GM18519 (cell line): ENCODE measurements at regions not wholly inside any gene's neighbourhood (a gene's known extent, or its start where the extent isn't known, plus 50 kb on each side); places are given as distances from the start of the nearest gene placed in this dataset.
"Not testable (repeated sequence)": the region's sequence is repeated elsewhere in the genome, so short reads cannot be mapped to it uniquely, and the experiment has no call there.

Experiments
- ATAC-seq: cut with Tn5 transposase; IDR thresholded peaks from one replicate; pipeline ENCODE4 v1.9.1; 2021; ENCODE audit warnings: mild to moderate bottlenecking, moderate library complexity; ENCODE audit not compliant: unreplicated experiment, low FRiP score

DNA sequence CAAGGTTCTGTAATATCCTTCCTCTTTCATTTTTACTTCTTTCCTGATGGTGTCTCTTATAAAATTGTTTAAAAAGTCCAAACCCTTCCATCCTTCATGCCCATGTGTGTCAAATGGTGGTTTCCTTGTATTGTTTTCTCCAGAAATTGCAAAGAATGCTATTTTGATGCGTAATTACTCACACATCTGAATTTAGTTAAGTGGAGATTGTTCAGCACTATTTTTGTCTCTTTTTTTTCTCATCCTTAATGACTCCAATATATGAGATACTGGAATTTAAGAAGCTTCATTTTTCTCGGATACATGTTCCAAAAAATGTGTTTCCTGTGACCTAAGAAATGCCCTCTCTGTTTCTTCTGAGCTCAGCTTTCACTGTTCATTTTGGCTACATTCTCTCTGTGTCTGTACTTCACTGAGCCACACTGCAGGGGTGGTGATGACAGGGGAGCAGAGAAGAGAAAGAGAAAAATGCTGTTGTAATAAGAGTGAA lies 799.8 kb downstream of the DIPK2A start:
- ATAC-seq: no peak

DNA sequence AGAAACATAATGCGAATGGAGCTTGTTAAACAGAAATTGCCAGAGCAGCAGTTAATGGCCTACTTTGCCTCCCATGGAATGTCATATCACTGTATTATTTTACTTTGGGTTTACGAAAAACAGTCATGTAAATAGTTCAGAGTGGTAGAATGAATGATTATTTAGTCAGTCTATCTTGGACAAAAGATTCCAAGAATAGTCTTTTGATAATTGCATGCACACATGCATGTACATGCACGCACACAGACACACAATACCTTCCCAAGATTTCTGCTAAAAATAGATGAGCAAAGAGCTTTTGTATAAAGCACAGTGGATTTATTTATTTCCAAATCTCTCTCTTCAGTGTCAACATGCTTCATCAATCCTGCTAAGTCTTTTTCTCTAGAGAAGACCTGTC lies 800.7 kb downstream of the DIPK2A start:
- ATAC-seq: no peak

GRCh38 chr3:144773350-144773749 lies 801.7 kb downstream of the DIPK2A start:
- no peak for ATAC-seq

- ATAC-seq: no peak
Measured at GRCh38 chr3:144774897-144775296, 803.3 kb downstream of the DIPK2A start.

DNA sequence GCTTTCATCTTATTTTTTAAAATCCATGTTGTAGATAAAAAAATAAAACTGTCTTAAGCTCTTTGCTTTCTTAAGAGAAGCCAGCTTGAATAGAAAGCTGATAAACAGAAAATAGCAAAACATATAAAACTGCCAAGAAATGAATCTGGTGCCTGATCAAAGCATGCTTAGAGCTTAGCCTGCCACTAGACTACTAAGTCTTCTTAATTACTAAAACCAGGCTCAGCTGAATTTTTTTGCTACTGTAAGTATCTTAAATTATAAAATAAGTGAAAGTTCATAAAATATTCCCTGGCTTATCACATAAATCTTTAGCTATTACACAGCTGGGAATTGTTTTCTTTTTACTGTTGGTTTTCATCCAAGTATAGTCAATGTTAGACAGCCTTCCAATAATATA lies 803.9 kb downstream of the DIPK2A start:
- no peak for ATAC-seq

GRCh38 chr3:144777906-144778305 lies 806.3 kb downstream of the DIPK2A start:
- ATAC-seq: no peak

GRCh38 chr3:144791034-144791433 lies 819.4 kb downstream of the DIPK2A start:
- no peak for ATAC-seq

DNA sequence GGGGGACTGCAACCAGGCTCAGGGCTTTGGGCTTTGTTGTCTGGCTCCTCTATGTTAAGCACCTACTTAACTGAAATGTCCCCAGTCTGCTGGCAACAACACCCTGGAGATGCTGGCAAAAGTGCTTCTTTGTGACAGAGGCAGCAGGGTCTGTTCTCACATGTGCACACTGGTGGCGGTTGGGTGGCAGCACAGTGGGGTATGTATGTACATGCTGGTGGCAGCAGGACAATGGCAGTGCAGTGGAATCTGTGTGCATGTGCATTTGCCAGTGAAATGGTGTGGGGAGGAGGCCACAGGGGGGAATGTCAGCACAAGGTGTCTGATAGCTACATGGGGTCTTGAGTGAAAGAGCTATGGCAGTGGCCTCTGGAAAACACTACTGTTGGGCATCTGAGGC lies 830.3 kb downstream of the DIPK2A start:
- no peak for ATAC-seq

DNA sequence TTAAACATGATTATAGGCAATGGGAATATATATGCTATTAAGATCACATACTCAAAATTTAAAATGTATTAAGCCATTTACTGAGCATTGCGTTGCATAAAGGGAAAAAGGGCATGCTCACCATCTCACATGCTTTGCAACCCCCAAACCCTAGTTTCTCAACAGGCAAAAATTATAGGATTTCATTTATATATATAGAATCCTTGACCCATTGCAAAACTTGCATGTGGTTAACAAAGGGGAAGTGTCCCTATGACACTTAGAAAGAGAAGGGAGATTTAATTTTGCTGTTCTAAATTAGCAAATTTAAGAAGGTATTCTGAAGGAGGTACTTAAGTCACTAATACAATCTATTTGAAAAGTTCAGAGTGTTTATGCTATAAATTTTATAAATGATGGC lies 837.8 kb downstream of the DIPK2A start:
- no peak for ATAC-seq

DNA sequence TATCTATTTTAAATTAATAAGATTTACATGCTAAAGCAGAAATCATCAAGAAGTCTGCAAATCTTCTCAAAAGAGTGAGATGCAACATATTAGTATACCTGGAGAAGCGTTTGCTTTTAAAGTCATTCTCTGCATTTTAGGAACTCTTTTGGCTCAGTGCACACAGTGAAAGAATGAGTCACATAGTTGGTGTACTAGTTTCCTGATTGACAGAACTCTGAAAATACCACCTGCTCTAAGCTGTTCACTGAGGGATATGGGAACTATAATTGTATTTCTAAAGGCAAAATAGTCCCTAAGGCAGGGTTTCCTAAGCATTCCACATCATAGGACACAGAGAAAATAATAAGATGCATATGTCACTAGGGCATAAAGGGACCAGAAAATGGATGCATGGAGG lies 838.5 kb downstream of the DIPK2A start:
- peak; percentile 97 for ATAC-seq

DNA sequence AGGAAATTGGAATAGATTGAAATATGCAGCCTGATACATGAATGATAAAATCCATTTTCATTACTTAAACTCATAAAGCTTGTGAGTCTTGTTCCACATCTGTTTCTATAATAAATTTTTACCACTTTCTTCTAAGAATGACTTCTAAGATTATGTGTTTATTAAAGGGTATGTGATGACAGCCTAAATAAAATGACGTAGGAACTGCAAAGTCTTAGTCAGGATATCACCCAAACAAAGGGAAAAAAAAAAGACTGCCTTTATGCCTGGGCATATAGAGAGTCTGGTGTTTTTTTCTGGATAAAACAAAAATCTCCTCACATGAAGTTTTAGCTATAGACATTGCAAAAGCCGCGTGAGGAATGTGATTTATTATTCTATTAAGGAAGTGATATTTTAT lies 844.0 kb downstream of the DIPK2A start:
- no peak for ATAC-seq

DNA sequence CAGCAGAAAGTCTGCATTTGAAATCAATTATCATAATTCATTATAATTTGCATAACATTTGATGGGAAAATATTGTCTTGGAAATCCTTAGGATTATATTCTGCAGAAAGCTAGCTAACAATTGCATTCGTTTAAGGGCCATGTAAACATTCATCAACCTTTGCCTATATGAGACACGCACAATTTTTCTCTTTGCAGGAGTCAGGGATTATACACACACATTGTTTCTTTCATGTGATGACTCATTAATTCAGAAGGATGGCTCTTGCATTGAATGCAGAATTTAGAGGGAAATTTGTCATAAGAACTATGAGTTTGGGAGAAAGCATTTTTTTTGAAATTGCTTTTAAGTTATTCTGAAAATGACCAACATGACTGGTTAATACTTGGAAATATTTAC lies 844.7 kb downstream of the DIPK2A start:
- no peak for ATAC-seq

- no peak for ATAC-seq
Measured at GRCh38 chr3:144818973-144819372, 847.4 kb downstream of the DIPK2A start.

DNA sequence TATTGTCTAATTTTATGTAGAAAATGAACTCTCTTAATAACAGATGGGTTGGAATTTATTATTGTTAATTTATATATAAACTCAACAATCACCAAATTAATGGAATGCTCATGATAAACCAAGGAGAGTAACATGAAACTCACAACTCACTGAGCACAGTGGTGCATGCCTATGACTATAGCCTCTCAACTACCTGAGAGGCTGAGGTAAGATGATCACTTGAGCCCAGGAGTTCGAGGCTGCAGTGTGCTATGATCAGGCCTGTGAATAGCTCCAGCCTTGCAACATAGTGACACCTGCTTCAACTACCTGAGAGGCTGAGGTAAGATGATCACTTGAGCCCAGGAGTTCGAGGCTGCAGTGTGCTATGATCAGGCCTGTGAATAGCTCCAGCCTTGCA lies 848.6 kb downstream of the DIPK2A start:
- not testable (repeated sequence) for ATAC-seq

DNA sequence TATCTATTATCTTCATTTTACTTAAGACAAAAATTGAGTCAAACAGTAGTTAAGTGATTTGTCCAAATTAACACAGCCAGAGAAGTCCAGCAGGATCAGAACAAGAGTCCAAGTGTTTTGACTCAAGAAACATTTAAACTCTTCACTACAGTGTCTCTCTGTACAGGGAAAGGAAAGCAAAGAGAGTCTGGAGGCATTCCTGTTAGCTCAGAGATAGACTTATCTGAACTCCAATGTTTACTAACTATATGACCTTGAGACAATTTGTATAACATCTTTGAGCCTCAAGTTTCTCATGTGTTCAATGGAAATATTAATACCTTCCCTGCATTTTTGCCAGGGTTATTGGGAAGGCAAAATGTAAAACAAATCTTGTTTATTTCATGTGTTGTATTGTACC lies 849.1 kb downstream of the DIPK2A start:
- ATAC-seq: no peak

DNA sequence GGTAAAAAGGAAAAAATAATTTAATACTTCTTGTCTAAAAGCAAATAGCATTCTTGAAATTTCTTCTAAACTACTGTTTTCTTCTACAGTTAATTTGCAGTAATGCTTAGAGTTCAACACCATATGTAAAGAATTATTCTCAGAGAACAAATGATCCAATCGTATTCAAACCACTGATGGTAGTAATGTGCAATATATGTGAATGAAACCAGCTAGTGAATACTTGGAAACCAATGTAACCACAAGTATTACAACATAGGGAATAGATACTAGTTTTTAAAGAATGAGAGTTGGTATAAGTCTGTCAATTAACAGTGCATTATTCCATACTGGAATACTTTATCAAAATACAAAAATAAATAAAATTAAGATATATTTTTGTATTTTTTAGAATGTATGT lies 850.0 kb downstream of the DIPK2A start:
- ATAC-seq: no peak

DNA sequence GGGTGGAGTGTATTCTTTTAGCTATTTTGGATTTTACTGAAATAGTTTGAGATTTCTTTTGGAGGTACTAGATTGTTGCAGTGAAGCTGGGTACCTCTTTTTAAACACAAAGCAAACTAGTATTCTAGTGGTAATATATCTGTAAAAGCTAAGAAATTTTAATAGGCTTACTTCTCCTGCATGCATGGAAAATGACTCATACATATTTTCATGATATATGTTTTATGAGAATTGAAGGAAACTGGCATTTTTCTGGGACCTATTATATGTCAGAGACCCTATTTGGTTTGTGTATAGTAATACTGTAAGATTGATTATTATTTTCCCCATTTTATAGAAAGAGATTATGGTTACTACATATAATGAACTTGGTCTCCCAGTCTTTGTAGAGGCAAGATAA lies 851.0 kb downstream of the DIPK2A start:
- ATAC-seq: no peak

DNA sequence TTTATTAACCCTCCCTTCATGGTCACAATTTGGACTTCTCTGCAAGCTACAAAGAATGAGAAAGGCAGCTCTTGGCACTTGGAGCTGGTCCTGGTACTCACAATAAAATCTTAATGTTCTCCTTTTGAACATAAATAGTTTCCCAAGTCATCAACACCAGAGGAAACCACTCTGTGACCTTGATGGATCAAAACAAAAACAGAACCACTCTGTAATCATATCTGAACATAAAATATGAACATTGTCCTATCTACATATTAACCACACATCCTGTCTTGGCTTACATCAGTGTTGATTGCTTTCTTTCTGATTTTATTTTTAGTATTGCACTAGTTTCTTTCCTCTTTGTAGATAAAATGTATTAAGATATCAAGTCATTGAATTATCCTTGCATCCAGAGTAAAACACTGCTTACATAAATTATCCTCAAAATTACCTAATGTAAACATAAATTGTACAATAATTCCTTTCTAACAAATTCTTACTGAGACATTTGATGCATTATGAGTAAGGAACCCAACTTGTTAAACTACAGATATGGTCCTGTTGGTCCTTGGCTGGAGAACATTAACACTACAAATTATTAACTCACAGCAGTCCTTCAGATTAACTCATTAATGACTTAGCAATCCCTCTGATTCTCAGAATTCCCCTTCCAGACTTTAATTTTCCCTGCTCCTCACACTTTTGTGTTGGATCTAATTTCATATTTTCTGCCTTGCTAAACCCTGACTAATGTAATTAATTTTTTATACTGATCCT lies 860.5 kb downstream of the DIPK2A start:
- ATAC-seq: no peak

DNA sequence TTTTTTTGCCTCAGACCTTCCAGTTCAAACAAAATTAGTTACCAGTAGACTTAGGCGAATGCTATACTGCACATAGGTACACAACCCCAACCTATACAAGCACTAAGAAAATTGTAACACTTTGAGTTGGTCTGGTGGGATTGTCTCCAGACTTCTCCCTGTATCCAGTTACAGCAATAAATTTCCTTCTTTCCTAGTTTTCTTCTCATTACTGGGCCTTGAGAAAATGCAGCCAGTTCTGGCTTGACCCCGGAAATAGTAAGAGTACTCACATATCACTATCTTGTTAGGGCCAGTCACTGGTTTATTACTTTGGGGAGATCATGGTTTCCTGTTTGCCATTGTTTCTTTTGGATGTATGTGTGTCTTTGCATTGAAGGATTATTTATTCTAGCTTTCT lies 868.4 kb downstream of the DIPK2A start:
- ATAC-seq: no peak

- no peak for ATAC-seq
Measured at GRCh38 chr3:144840866-144841265, 869.2 kb downstream of the DIPK2A start.

DNA sequence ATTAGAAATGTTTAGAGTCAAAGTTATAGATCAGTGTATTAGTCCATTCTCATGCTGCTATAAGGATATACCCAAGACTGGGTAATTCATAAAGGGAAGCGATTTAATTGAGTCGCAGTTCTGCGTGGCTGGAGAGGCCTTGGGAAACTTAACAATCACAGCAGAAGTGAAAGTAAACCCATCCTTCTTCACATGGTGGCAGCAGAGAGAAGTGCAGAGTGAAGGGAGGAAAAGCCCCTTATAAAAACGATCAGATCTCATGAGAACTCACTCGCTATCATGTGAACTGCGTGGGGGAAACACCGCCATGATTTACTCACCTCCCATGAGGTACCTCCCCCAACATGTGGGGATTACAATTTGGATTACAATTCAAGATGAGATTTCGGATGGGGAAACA lies 871.5 kb downstream of the DIPK2A start:
- no peak for ATAC-seq

DNA sequence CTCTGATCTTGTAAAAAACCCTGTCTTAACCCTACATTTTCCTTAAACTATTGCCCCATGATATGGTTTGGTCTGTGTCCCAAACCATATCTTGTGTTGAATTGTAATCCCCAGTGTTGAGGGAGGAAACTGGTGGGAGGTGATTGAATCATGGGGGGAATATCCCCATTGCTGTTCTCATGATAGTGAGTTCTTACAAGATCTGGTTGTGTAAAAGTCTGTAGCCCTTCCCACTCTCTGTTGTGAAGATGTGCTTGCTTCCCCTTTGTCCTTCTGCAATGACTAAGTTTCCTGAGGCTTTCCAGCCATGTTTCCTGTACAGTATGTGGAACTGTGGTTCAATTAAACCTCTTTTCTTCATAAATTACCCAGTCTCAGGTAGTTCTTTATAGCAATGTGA lies 881.4 kb downstream of the DIPK2A start:
- ATAC-seq: no peak

DNA sequence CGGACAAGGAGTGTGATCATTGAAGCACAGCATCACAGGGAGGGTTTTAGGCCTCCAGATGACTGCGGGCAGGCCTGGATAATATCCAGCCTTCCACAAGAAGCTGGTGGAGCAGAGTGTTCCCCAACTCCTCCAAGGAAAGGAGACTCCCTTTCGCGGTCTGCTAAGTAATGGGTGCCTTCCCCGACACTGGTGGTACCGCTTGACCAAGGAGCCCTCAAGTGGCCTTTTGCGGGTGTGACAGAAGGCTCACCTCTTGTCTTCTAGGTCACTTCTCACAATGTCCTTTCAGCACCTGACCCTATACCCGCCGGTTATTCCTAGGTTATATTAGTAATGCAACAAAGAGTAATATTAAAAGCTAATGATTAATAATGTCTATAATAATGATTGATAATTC lies 882.4 kb downstream of the DIPK2A start:
- ATAC-seq: not testable (repeated sequence)
